ENCODE measurements at regions not wholly inside any gene's neighbourhood (a gene's known extent, or its start where the extent isn't known, plus 50 kb on each side); places are given as distances from the start of the nearest gene placed in this dataset.

- intact Hi-C loops (cut with DNase I): no loop called here
- ATAC-seq (no peak), DNase-seq (no peak)
Measured at GRCh38 chr16:64144617-64145016, 977.2 kb downstream of the CDH11 start.

DNA sequence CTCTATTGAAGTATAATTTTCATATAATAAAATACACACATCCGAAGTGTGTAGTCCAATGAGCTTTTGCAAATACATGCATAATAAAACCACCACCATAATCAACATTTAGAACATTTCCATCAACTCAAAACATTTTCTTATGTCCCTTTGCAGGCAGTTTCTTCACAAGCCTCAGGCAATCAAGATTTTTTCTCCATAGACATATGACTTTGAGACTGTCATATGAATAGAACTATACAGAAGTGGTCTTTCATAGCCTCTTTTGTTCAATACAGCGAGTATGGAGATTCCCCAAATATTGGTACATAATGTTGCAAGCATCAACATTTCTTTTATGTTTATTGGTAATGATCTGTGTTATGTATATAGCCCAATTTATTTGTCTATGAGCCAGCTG is 983.2 kb downstream of the CDH11 start:
- TF ChIP-seq CTCF (IDR thresholded peaks at IDR 0.05): no peak
- intact Hi-C loops (cut with DNase I): no loop called here
- no peaks in the 10 kb centered on the region for H3K27me3 ChIP-seq
- no peaks in the 10 kb centered on the region for H3K9me3 ChIP-seq
- H3K4me1 ChIP-seq: no peaks in the 10 kb centered on the region
- no peak for DNase-seq
- ATAC-seq: no peak
- no peak overlapping the region for H3K4me3 ChIP-seq
- no peak overlapping the region for H3K27ac ChIP-seq
- no peaks in the 10 kb centered on the region for H3K36me3 ChIP-seq

More at GRCh38 chr16:64144617-64145016, 977.2 kb downstream of the CDH11 start:
- H3K9me3 ChIP-seq: no peaks in the 10 kb centered on the region
- no peak overlapping the region for H3K4me3 ChIP-seq
- TF ChIP-seq CTCF (IDR thresholded peaks at IDR 0.05): no peak
- no peak overlapping the region for H3K27ac ChIP-seq
- H3K27me3 ChIP-seq: no peaks in the 10 kb centered on the region
- H3K4me1 ChIP-seq: no peaks in the 10 kb centered on the region
- H3K36me3 ChIP-seq: no peaks in the 10 kb centered on the region

GRCh38 chr16:64138006-64138405 is 983.9 kb downstream of the CDH11 start:
- no peak for TF ChIP-seq CTCF (IDR thresholded peaks at IDR 0.05)

GRCh38 chr16:64136743-64137142 is 985.1 kb downstream of the CDH11 start:
- Histone ChIP-seq H3K9me3 (no peaks in the 10 kb centered on the region), H3K27ac (no peak overlapping the region), H3K36me3 (no peaks in the 10 kb centered on the region), H3K4me1 (no peaks in the 10 kb centered on the region), H3K4me3 (no peak overlapping the region), H3K27me3 (no peaks in the 10 kb centered on the region)
- no peak for ATAC-seq
- no peak for TF ChIP-seq CTCF (IDR thresholded peaks at IDR 0.05)
- DNase-seq: no peak
- intact Hi-C loops (cut with DNase I): no loop called here

More at GRCh38 chr16:64138006-64138405, 983.9 kb downstream of the CDH11 start:
- Histone ChIP-seq H3K9me3 (no peaks in the 10 kb centered on the region), H3K27ac (no peak overlapping the region), H3K4me1 (no peaks in the 10 kb centered on the region), H3K4me3 (no peak overlapping the region), H3K27me3 (no peaks in the 10 kb centered on the region), H3K36me3 (no peaks in the 10 kb centered on the region)
- ATAC-seq (no peak), DNase-seq (no peak)
- intact Hi-C loops (cut with DNase I): no loop called here

DNA sequence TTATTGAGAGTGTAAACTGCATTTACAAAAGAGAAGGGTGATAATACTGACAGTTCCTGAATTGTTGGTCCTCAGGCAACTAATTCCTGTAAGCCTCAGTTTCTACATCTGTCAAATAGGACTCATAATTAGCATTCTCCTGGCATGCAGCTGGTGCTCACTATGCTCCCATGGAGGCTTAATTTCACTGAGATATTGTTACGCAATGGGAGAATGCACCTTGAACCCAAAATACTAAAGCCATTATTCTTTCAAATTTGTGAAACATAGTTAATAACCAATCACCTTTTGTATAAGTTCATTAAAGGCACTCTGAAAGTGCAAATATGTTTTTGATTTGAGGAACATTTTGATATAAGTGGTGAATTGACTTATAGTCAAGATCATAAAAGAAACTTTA is 985.5 kb downstream of the CDH11 start:
- Histone ChIP-seq H3K4me1 (no peaks in the 10 kb centered on the region), H3K4me3 (no peak overlapping the region), H3K36me3 (no peaks in the 10 kb centered on the region), H3K27ac (no peak overlapping the region), H3K9me3 (no peaks in the 10 kb centered on the region), H3K27me3 (no peaks in the 10 kb centered on the region)
- DNase-seq (no peak), ATAC-seq (no peak)
- TF ChIP-seq CTCF (IDR thresholded peaks at IDR 0.05): no peak
- intact Hi-C loops (cut with DNase I): no loop called here

DNA sequence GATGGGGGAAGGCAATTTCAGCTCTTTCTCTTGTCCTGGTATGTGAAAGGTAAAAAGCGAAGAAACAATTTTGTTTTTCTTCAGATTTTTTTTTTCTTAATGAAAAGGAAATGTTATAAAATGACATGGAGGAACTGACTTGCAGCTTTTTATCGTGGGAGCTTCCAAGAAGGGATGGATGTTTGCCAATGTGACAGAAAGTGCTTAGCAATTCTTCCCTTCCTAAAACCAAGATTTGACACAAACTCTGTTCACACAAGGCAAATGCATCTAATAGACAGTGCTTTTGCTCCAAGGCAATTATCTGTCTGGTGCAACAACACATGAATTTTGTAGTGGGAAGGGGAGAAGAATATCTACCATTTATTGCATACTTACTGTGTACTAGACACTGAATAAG is 988.5 kb downstream of the CDH11 start:
- Histone ChIP-seq H3K4me3 (peak overlapping the region; percentile 9), H3K9me3 (no peaks in the 10 kb centered on the region), H3K36me3 (no peaks in the 10 kb centered on the region), H3K27ac (no peak overlapping the region), H3K27me3 (no peaks in the 10 kb centered on the region), H3K4me1 (no peaks in the 10 kb centered on the region)
- no peak for TF ChIP-seq CTCF (IDR thresholded peaks at IDR 0.05)
- DNase-seq (no peak), ATAC-seq (no peak)
- intact Hi-C loops (cut with DNase I): no loop called here

Measured in upper lobe of right lung (tissue), 1 donor.